ENCODE measurements at regions not wholly inside any gene's neighbourhood (a gene's known extent, or its start where the extent isn't known, plus 50 kb on each side); places are given as distances from the start of the nearest gene placed in this dataset.

DNA sequence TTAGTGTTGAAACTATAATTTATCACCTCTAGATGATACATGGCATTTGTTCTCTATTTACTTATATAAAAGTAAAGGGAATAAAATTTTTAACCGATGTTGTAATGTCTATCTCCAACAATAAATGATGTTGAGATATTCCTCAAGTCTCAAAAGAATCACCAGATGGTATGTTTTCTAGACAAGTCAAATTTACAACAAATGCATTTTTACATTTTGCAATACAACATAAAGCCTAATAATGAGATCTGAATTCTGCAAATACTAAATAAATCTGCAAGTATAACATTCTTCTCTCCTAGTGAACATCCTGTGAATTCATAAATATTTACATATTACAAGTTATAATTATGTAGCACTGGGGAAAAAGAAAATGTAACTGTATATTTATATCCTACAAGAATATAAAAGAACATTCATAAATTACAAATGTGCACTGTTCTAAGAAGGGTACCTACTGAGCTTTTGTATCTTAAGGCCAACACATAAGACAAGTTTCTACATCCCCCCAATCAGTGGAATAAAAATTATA is 1504.4 kb upstream of the ZEB2 start:
- no peak for DNase-seq (ENCODE audit: low read depth)

DNA sequence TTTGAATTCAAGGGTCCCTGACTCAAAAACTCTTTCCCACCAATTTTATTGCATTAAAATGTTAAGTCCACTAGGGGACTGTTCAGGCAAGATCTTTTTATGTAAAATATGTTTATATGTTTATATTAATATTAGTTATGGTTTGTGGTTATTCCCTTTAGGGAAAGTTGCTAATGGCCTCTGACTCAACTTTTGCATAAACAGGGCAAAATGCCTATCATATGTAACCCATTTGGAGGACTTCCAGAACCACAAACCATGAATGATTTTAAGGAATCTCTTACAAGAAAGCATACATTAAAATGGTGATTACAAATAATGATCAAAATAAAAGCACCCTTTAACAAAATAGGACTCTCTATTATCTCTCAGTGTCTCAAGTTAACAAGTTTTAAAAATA is 1484.5 kb upstream of the ZEB2 start:
- DNase-seq (ENCODE audit: low read depth): peak; percentile 61

DNA sequence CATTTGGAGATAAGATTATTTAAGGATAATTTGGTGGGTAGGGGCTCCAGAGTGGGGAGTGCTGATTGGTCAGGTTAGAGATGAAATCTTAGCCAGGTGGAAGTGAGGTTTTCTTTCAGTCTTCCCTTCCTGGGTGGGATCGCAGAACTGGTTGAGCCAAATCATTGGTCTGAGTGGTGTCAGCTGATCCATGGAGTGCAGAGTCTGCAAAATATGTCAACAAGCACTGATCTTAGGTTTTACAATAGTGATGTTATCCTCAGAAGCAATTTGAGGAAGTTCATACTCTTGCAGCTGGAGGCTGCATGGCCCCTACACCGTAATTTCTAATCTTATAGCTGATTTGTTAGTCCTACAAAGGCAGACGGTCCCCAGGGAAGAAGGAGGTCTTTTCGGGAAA is 1483.4 kb upstream of the ZEB2 start:
- DNase-seq (ENCODE audit: low read depth): no peak

DNA sequence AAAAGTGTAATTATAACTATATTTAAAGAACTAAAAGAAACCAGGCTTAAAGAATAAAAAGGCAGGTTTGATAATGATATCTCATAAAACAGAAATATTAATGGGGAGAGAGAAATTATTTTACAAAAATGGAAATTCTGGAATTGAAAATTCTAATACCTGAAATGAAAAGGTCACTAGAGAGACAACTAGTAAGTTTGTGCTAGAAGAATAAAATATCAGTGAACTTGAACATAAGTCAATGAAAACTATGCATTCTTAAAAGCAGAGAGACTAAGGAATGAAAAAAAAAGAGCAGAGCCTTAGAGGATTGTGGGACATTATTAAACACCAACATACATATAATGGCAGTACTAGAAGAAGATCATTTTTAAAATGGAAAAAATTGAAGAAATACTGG is 1475.0 kb upstream of the ZEB2 start:
- no peak for DNase-seq (ENCODE audit: low read depth)

DNA sequence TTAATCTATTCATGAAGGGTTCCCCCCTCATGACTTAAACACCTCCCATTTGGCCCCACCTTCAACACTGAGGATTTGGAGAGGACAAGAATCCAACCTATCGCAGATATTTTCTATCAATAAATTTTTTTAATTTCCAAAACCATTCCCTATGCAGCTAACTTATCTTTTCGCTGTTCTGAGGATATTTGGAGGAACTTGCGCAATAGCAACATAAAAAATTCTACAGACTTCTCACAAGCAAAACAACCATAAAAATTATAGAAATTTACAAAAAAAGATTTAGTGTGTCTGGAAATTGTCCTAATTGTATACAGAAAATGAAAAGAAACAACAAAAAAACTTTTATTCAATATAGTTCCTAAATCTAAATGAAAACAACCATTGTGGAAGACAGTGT is 1472.7 kb upstream of the ZEB2 start:
- no peak for DNase-seq (ENCODE audit: low read depth)

DNA sequence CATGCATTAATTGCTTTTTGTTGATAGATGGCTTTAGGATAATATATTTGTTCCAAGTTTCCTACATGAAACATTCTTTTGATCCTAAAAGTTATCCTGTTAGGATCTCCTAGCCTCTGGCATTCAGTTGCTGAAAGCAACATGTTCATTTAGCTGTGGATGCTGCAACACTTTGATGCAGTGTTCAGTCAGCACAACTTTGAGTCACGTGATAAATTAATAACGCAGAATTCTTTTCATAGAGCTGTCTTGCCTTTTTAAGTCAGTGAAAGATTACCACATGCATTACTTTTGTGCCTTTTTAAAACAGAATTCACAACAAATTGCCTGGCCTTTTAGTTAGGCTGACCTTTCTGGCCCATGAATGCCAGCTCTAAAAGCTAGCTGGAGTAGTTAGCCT is 1467.9 kb upstream of the ZEB2 start:
- DNase-seq (ENCODE audit: low read depth): no peak

DNA sequence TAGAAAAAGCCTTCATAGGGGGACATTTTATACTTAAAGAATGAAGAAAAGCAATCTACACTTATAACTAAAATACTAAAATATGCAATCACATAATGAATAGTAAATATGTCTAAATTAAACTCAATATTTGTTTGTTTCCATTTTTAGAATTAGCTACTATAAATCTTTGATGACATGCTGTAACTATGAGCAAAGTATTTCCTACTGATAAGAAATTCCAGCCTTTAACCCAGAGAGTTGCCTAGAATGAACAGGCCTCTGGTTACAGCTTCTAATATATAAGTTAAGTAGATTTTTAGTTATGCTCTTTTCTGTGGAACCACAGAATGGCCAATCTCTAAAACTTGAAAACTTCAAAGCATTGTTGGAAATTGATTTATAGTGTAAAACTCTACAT is 1465.6 kb upstream of the ZEB2 start:
- DNase-seq (ENCODE audit: low read depth): no peak

DNA sequence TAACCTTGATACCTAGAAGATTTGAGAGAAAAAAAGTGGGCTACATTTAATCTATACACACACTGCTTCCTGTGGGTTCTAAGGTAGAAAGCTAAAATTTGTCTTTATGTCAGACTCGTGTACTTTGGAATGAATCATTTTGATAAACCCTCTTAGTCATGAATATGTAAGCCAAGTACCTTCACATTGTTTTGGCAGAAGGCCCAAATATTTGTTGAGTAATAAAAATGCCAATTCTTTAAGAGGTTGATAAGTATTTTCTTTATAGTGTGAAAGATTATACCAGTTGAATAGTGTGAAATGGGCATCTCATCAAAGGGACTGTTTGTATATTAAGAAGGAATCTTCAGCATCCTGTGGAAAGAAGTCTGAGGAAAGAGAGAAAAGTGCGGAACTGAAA is 1464.7 kb upstream of the ZEB2 start:
- peak; percentile 70 for DNase-seq (ENCODE audit: low read depth)

DNA sequence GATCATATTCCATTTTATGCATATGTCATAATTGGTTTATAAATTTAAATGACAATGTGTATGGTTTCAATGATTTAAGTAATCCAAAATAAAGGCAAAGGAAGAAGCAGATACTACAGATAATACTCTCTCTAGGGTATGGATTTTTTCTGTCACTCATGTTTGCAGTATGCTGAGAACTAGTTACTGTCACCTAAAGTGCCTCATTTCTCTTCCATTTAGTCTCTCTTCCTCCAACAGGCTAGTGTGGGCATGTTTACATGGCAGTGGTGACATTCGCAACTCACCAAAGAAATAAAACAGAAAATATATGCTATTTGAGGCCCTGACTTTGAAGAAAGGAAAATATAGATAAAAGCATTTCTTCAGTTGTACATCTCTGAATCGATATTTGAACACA is 1460.4 kb upstream of the ZEB2 start:
- no peak for DNase-seq (ENCODE audit: low read depth)

DNA sequence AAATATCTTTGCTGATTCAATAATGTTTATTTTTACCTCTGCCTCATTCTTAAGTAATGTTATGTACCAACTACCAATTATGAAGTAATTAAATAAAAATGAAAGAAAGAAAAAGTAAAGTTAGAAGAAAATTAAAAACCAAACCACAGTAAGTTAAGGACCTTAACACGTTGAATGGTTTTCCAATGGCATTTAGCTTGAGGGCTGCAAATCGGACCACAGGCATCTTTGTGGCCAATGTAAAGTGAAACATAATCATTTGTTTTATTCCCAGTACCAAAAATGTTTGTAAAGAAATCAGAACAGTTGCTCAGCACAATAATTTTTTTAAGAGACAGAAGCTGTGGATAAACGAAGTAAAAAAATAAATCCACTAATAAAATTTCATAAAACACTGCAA is 1455.5 kb upstream of the ZEB2 start:
- DNase-seq (ENCODE audit: low read depth): no peak

DNA sequence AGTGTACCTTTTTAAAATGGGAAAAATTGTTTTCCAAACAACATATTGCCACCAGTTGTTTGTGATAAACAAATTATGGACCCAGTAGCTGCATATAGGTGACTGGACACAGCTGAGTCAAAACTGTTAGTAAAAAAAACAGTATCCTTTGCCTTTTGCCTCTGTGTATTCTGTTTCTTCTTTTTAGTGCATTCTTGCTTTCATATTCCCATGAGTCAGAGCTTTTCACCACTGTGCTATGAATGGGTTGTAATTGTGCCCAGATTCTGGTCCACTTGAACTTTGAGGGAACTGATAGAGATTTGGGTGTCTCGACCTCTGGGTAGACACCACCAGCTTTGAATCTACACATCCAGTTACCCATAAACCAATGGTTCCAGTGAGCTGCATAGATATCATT is 1441.9 kb upstream of the ZEB2 start:
- DNase-seq (ENCODE audit: low read depth): no peak

DNA sequence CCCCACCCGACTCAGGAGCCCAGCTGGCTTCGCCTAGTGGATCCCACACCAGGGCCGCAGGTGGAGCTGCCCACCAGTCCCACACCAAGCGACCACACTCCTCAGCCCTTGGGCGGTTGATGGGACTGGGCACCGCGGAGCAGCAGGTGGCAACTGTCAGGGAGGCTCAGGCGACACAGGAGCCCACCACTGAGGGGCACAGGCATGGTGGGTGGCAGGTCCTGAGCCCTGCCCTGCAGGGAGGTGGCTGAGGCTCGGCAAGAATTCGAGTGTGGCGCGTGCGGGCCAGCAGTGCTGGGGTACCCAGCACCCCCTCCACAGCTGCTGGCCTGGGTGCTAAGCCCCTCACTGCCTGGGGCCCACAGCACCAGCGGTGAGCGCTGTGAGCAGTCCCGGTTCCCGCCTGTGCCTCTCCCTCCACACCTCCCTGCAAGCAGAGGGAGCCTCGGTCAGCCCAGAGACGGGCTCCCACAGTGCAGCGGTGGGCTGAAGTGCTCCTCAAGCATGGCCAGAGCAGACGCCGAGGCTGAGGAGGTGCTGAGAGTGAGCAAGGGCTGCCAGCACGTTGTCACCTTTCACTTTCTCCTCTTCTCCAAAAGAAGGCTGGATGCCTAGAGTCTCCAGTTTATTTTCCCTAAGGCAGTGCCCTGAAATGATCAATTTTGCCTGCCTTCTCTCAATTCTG is 1440.7 kb upstream of the ZEB2 start:
- DNase-seq (ENCODE audit: low read depth): no peak

DNA sequence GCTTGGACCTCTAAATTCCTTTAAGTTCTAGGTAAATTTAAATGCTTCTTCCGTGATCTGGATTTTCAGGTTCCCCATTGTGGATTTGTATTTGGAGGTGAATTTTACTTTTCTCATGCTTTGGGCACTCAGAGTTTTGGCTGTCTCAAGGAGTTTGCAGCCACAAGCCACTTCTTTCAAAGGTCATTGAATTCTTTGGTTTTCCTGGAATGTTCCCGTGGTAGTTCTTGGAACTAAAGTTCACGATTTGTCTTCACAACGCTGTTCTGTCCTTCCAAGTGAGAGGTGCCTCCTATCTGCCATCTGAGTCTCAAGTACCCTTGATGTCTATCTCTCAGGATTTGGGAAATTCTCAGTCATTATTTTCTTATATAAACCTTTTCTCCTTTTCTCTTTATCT is 1438.7 kb upstream of the ZEB2 start:
- no peak for DNase-seq (ENCODE audit: low read depth)

DNA sequence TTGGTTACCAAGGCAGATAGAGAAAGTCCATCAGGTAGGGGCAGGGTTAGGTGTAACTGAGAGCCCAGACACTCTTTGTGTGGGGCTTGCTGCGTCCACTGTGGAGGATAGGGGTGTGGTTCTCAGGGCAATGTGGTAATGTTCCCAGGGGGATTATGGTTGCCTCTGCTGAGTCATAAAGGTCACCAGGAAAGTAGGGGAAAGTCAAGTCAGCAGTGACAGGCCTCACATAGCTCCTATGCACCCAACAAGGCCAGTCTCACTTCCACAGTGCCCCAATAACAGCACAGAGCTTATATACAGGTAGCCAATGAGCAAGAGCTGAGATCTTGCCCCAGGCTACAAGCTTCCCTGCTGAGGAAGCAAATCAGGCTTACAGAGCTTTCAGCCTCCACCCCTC is 1438.0 kb upstream of the ZEB2 start:
- DNase-seq (ENCODE audit: low read depth): no peak

DNA sequence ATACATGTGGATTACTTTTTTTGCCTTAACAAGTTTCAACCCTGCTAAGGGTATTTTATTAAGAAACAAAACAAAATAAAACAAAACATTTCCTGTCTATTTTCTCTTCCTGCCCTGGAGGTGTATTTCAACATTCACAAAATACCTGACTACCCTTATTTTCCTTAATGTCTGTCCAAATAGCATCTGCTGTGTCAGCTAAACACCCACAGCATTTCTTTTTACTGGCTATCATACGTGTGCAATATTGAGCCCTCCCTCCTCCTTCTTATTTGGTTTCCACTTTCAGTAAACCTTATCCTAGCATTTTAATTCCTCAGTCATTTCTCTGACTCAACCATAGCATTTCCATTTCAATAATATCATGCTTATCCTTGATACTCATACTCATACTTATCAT is 1420.0 kb upstream of the ZEB2 start:
- DNase-seq (ENCODE audit: low read depth): no peak

DNA sequence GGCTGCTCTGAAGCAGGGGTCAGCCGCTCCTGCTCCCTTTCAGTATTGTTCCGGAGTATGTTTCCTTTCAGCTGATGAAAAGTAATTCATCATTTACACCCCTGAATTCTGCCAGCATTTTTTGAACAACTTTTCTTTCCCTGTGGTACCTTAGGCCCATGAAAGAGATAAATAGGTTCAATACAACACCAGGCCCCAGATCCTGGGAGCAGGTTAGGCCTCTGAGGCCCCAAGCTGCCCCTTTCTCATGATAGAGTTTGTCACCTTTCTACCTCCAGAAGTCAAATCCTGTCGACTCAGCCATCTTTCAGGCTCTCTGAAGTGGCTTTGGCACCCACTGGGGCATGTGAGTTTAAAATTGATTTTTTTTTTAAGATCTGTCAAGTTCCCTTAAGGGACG is 1415.1 kb upstream of the ZEB2 start:
- DNase-seq (ENCODE audit: low read depth): no peak

DNA sequence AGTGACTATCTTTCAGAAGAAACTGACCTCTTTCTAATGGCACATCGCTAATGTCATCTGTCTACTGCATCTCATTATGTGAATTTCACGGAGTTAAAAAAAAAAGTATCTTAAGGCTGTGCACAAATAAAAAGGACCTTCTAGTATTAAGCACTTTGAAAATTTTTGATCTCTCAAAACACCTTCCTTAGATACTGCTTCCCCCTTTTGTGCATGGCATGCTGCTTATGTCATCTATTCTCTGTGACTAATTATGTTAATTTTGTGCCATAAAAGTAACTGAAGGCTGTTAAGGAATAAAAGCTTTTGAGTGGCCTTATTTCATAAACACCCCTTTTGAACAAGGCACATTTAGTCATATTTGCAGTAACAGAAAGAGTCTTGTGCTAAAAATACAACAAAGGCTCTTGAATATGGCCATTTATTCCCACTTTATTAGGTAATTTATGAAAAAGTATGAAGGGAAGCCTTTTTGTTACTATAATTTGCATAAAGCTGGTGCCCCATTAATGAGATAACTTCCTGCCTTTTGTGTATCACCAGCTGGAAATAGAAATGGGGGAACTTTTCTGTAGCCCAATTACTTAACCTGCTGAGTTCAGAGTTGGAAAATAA is 1412.0 kb upstream of the ZEB2 start:
- no peak for DNase-seq (ENCODE audit: low read depth)

DNA sequence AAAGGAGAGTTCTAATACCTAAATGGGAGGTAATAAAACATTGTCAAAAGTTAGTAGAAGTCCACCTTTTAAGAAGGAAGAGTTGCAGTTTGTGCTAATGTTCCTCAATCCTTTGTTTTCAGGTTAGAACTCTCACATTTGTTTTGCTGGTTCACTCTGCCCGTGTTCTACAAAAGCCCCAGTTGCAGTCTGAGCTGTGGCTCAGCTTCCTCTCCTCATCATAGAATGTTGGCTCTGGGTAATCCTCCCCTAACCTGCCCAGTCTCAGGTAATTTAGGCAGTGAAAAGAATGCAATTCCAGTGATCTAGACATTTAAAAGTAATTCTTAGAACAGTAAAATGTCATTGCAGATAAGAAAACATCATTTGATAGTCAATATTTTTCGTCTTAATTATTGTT is 1410.4 kb upstream of the ZEB2 start:
- no peak for DNase-seq (ENCODE audit: low read depth)

DNA sequence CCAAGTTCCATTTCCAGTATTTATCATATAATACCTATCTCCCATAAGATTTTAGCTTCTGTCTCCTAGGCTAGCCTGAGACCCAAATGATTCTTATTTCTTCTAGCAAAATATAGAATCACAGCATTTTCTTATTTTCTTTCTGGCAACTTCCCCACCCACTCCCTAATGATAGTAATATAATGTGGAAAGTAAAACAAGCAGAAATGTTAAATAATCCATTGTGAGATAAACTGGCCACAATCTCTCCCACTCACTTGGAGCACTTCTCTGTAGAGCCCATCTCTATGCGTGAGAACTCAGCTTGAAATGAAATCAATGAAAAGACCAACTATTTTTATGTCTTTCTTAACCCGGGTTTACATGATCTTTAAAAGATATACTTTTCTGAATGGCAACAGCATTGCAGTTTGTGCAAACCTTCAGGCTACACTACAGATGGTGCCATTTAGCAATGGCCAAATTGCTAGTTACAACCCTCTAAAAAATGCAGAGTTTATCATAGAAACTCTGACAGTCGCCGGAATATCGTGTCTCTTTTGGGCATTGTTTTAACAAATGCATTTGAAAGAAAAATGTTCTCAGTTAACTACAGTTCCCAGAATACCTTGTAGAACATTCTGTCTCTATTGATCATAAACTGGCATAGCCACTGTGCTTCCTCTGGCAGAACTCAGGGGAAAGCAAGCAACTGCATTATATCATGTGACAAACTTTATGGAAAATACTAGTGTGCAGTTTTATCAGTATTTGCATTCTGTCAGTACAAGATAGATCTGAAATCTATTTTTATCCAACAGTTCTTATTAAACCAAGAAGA is 1407.4 kb upstream of the ZEB2 start:
- DNase-seq (ENCODE audit: low read depth): no peak

DNA sequence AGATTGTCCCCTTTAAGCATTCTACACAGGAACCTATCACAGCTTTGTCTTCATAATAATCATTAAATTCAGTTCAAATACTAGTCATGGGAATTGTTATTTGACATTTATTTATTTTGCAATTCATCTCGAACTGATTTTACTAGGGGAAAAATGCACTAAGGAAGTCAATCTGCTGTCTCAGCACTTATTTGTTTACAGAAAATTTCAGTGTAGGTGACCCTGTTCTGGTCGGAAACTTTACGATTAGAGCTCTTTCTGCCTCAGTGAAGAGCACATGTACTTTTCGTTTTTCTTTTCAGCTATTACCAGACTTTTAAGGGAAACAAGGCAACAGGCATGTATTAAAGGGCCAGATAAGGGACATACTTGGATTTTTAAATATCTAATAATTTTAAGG is 1405.7 kb upstream of the ZEB2 start:
- DNase-seq (ENCODE audit: low read depth): no peak

DNA sequence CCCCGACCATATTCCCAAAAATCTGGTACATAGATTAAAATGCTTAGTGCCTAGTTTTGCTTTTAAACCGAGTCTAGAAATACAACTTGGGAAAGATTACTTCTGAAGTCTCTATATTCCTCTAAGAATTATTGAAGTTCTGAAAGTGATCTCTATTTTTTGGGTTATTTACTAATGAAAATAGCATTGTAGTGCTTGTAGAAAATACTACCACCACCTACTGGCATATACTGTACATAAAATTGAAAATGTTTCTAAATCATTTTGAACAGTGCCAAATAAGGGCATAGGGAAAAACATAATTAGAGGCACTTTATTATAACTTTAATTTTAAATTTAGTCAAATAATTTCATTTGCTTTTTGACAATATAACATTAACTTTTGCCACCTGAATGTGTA is 1399.6 kb upstream of the ZEB2 start:
- DNase-seq (ENCODE audit: low read depth): no peak

DNA sequence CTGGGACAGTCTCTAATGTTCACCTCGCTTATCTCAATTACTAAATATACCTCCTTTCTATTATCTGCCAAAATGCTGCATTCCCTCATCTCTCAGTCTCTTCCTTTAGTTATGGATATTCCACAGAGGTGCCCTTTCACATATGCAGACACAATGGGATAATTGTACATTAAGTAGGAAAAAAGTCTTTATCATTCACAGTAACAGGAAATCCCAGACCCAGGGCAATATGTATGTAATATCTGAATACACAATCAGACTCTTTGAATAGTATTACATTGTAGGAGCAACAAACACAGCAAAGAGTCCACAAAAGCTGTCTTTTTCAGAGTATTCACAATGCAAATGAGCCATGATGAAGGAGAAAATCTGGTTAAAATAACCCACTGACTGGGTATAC is 1399.0 kb upstream of the ZEB2 start:
- no peak for DNase-seq (ENCODE audit: low read depth)

DNA sequence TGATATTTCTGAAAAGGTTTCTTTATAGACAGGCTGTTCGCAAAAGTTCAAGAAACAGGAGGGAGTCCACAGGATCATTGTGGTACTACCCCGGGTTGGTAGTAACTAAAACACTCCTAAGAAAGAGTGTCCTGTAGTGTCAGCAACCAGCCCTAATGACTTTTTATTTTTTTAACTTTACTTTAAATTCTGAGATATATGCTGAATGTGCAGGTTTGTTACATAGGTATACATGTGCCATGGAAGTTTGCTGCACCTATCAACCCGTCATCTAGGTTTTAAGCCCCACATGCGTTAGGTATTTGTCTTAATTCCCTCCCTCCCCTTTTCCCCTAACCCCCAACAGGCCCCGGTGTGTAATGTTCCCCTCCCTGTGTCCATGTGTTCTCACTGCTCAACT is 1396.9 kb upstream of the ZEB2 start:
- DNase-seq (ENCODE audit: low read depth): no peak
